Adipocyte (in vitro differentiated cells): ENCODE measurements at regions not wholly inside any gene's neighbourhood (a gene's known extent, or its start where the extent isn't known, plus 50 kb on each side); places are given as distances from the start of the nearest gene placed in this dataset.
"Not testable (repeated sequence)": the region's sequence is repeated elsewhere in the genome, so short reads cannot be mapped to it uniquely, and the experiment has no call there.

ENCODE experiments used
- DNase-seq: peaks from one replicate; pipeline ENCODE4 v3.0.0-alpha.2; 2015; ENCODE audit warnings: low read depth
- H3K27me3 ChIP-seq: replicated peaks from 2 replicates; pipeline ENCODE4 v1.7.0; 2013; ENCODE audit warnings: mild to moderate bottlenecking, low read length, moderate library complexity; ENCODE audit not compliant: control insufficient read depth, insufficient read depth
- H3K36me3 ChIP-seq: 2 replicates; pipeline ENCODE4 v1.7.0; 2013; ENCODE audit warnings: low read length, mild to moderate bottlenecking, moderate library complexity; ENCODE audit not compliant: control insufficient read depth, insufficient read depth, severe bottlenecking
- H3K4me1 ChIP-seq: 2 replicates; pipeline ENCODE4 v1.7.0; 2013; ENCODE audit warnings: mild to moderate bottlenecking, low read length, moderate library complexity; ENCODE audit not compliant: control insufficient read depth, insufficient read depth
- H3K4me3 ChIP-seq: 2 replicates; pipeline ENCODE4 v1.7.0; 2013; ENCODE audit warnings: mild to moderate bottlenecking, low read length, moderate library complexity
- H3K9ac ChIP-seq: 2 replicates; pipeline ENCODE4 v1.7.0; 2013; ENCODE audit warnings: mild to moderate bottlenecking, low read length, moderate library complexity
- H3K9me3 ChIP-seq: 2 replicates; pipeline ENCODE4 v1.7.0; 2013; ENCODE audit warnings: mild to moderate bottlenecking, low read length, moderate library complexity; ENCODE audit not compliant: control insufficient read depth

- no peaks in the 10 kb centered on the region for H3K36me3 ChIP-seq
- H3K4me1 ChIP-seq, result no peaks in the 10 kb centered on the region
- H3K9ac ChIP-seq, result no peak overlapping the region
- no peaks in the 10 kb centered on the region for H3K27me3 ChIP-seq
- no peak overlapping the region for H3K4me3 ChIP-seq
- DNase-seq, result no peak
- H3K9me3 ChIP-seq, result peaks cover 3% of the 10 kb centered on the region
Observed at GRCh38 chr7:9698375-9698774, 1265.0 kb downstream of the NXPH1 start.

GRCh38 chr7:9709216-9709615 lies 1264.5 kb upstream of the PHF14 start:
- no peak for DNase-seq
- Histone ChIP-seq H3K27me3 (no peaks in the 10 kb centered on the region), H3K9ac (no peak overlapping the region), H3K9me3 (no peaks in the 10 kb centered on the region), H3K36me3 (no peaks in the 10 kb centered on the region), H3K4me3 (no peak overlapping the region), H3K4me1 (no peaks in the 10 kb centered on the region)

GRCh38 chr7:9711259-9711918 lies 1262.3 kb upstream of the PHF14 start:
- no peak overlapping the region for H3K4me3 ChIP-seq
- peaks cover 3% of the 10 kb centered on the region for H3K9me3 ChIP-seq
- H3K4me1 ChIP-seq, result no peaks in the 10 kb centered on the region
- no peaks in the 10 kb centered on the region for H3K27me3 ChIP-seq
- no peak for DNase-seq
- H3K9ac ChIP-seq, result no peak overlapping the region
- no peaks in the 10 kb centered on the region for H3K36me3 ChIP-seq

- Histone ChIP-seq H3K27me3 (no peaks in the 10 kb centered on the region), H3K9me3 (peaks cover 9% of the 10 kb centered on the region), H3K36me3 (no peaks in the 10 kb centered on the region), H3K4me3 (no peak overlapping the region), H3K9ac (no peak overlapping the region), H3K4me1 (no peaks in the 10 kb centered on the region)
- no peak for DNase-seq
Observed at GRCh38 chr7:9718071-9718661, 1255.5 kb upstream of the PHF14 start.

- H3K4me3 ChIP-seq, result no peak overlapping the region
- H3K4me1 ChIP-seq, result no peaks in the 10 kb centered on the region
- no peaks in the 10 kb centered on the region for H3K36me3 ChIP-seq
- DNase-seq, result no peak
- H3K27me3 ChIP-seq, result no peaks in the 10 kb centered on the region
- H3K9me3 ChIP-seq, result peaks cover 9% of the 10 kb centered on the region
- no peak overlapping the region for H3K9ac ChIP-seq
Observed at GRCh38 chr7:9719303-9719702, 1254.4 kb upstream of the PHF14 start.

- no peak for DNase-seq
- H3K27me3 ChIP-seq, result no peaks in the 10 kb centered on the region
- peaks cover 9% of the 10 kb centered on the region for H3K9me3 ChIP-seq
- H3K36me3 ChIP-seq, result no peaks in the 10 kb centered on the region
- H3K4me3 ChIP-seq, result no peak overlapping the region
- H3K9ac ChIP-seq, result no peak overlapping the region
- no peaks in the 10 kb centered on the region for H3K4me1 ChIP-seq
Observed at GRCh38 chr7:9719721-9720120, 1254.0 kb upstream of the PHF14 start.

GRCh38 chr7:9725940-9726663 lies 1247.6 kb upstream of the PHF14 start:
- DNase-seq, H3K4me1 ChIP-seq, H3K9me3 ChIP-seq: not testable (repeated sequence)

GRCh38 chr7:9726811-9727210 lies 1246.9 kb upstream of the PHF14 start:
- not testable (repeated sequence) for H3K36me3 ChIP-seq, H3K9ac ChIP-seq, H3K4me3 ChIP-seq, H3K4me1 ChIP-seq, H3K9me3 ChIP-seq, DNase-seq, H3K27me3 ChIP-seq

More at GRCh38 chr7:9725940-9726663, 1247.6 kb upstream of the PHF14 start:
- H3K4me3 ChIP-seq, H3K9ac ChIP-seq, H3K36me3 ChIP-seq, H3K27me3 ChIP-seq: not testable (repeated sequence)

GRCh38 chr7:9727467-9727869 lies 1246.2 kb upstream of the PHF14 start:
- not testable (repeated sequence) for H3K9me3 ChIP-seq, H3K36me3 ChIP-seq, H3K27me3 ChIP-seq, H3K4me3 ChIP-seq, H3K9ac ChIP-seq, DNase-seq, H3K4me1 ChIP-seq

- H3K9me3 ChIP-seq, H3K27me3 ChIP-seq, H3K4me1 ChIP-seq, H3K36me3 ChIP-seq, DNase-seq, H3K9ac ChIP-seq, H3K4me3 ChIP-seq: not testable (repeated sequence)
Observed at GRCh38 chr7:9728014-9728657, 1245.5 kb upstream of the PHF14 start.

- Histone ChIP-seq H3K4me3 (no peak overlapping the region), H3K9me3 (peaks cover 20% of the 10 kb centered on the region), H3K4me1 (no peaks in the 10 kb centered on the region), H3K36me3 (no peaks in the 10 kb centered on the region), H3K9ac (no peak overlapping the region), H3K27me3 (no peaks in the 10 kb centered on the region)
- no peak for DNase-seq
Observed at GRCh38 chr7:9752033-9752432, 1221.6 kb upstream of the PHF14 start.
